H1 (cell line): ENCODE measurements at regions not wholly inside any gene's neighbourhood (a gene's known extent, or its start where the extent isn't known, plus 50 kb on each side); places are given as distances from the start of the nearest gene placed in this dataset.

Experiments
- CHD7 ChIP-seq: fragments of 300-600 bp; sonication (generic); IDR thresholded peaks from 2 replicates; pipeline ENCODE4 v1.7.1; 2012; ENCODE audit warnings: low read length, moderate library complexity, mild to moderate bottlenecking, inconsistent platforms; ENCODE audit not compliant: insufficient replicate concordance

- TF ChIP-seq CHD7, result no peak
- TF ChIP-seq, all 59 proteins: peak for 0
These were observed 1363.4 kb downstream of the BRD1 start (continued) for GRCh38 chr22:48464246-48464645.
